IMR-90 (cell line): ENCODE measurements at regions not wholly inside any gene's neighbourhood (a gene's known extent, or its start where the extent isn't known, plus 50 kb on each side); places are given as distances from the start of the nearest gene placed in this dataset.

Experiments used
- ATAC-seq: fragments of 200-7000 bp; cut with Tn5 transposase; 2 replicates; pipeline ENCODE4 v1.9.1; 2020; ENCODE audit warnings: low read depth, mild to moderate bottlenecking, moderate library complexity
- BruUV-seq: library from RNA; stranded (reverse); fragments of 400-500 nt; replicated peaks from 2 replicates; lab custom pipeline; 2021; lab: Mats Ljungman, UMichigan
- CTCF ChIA-PET: fragments of 300-600 bp; formaldehyde crosslinking; extraction: SDS; loops from one replicate; lab custom pipeline; 2021; ENCODE audit warnings: antibody characterized with exemption; lab: Yijun Ruan, JAX
- POLR2A ChIA-PET: fragments of 300-600 bp; sonication (Branson Sonifier 250); formaldehyde crosslinking; loops from one replicate; lab custom pipeline; 2022; ENCODE audit warnings: antibody characterized with exemption; ENCODE audit not compliant: unreplicated experiment; lab: Charles Lee
- DNase-seq: peaks from one replicate; pipeline ENCODE4 v3.0.0; 2013
- H2AFZ ChIP-seq: replicated peaks from 2 replicates; pipeline ENCODE3; 2013; ENCODE audit warnings: low read length, mild to moderate bottlenecking; ENCODE audit not compliant: poor library complexity
- H2AK5ac ChIP-seq: 2 replicates; pipeline ENCODE4 v1.6.1; 2013; ENCODE audit warnings: low read depth, low read length, inconsistent platforms
- H2AK9ac ChIP-seq: replicated peaks from 2 replicates; pipeline ENCODE3; 2013; ENCODE audit warnings: mild to moderate bottlenecking, low read depth, low read length, moderate library complexity; ENCODE audit not compliant: poor library complexity
- H2BK120ac ChIP-seq: 2 replicates; pipeline ENCODE4 v1.6.1; 2013; ENCODE audit warnings: low read depth, low read length, inconsistent platforms
- H2BK15ac ChIP-seq: 3 replicates; pipeline ENCODE4 v1.6.1; 2013; ENCODE audit warnings: low read depth, low read length, inconsistent platforms
- H2BK20ac ChIP-seq: 2 replicates; pipeline ENCODE4 v1.6.1; 2013; ENCODE audit warnings: low read depth, mild to moderate bottlenecking, inconsistent platforms, low read length, moderate library complexity
- H2BK5ac ChIP-seq: 2 replicates; pipeline ENCODE4 v1.6.1; 2013; ENCODE audit warnings: mild to moderate bottlenecking, low read depth, low read length, inconsistent platforms; ENCODE audit not compliant: poor library complexity, severe bottlenecking
- H3K14ac ChIP-seq: replicated peaks from 2 replicates; pipeline ENCODE4 v1.6.1; 2013; ENCODE audit warnings: low read depth, low read length, inconsistent platforms
- H3K18ac ChIP-seq: 2 replicates; pipeline ENCODE4 v1.6.1; 2013; ENCODE audit warnings: low read depth, low read length, control low read depth
- H3K23ac ChIP-seq: 2 replicates; pipeline ENCODE4 v1.6.1; 2013; ENCODE audit warnings: low read depth, low read length, inconsistent platforms
- H3K27ac ChIP-seq: 2 replicates; pipeline ENCODE4 v1.5.1; 2013; ENCODE audit warnings: mild to moderate bottlenecking, control low read depth, low read length; ENCODE audit not compliant: insufficient read depth
- H3K27me3 ChIP-seq: 2 replicates; pipeline ENCODE4 v1.6.1; 2013; ENCODE audit warnings: low read length; ENCODE audit not compliant: control insufficient read depth, insufficient read depth
- H3K36me3 ChIP-seq: 2 replicates; pipeline ENCODE4 v1.6.1; 2013; ENCODE audit warnings: low read length, mixed read lengths; ENCODE audit not compliant: control insufficient read depth, insufficient read depth
- H3K4ac ChIP-seq: 2 replicates; pipeline ENCODE4 v1.6.1; 2013; ENCODE audit warnings: low read depth, low read length, inconsistent platforms
- H3K4me1 ChIP-seq: 2 replicates; pipeline ENCODE4 v1.6.1; 2013; ENCODE audit warnings: low read length, mixed read lengths; ENCODE audit not compliant: control insufficient read depth, insufficient read depth
- H3K4me2 ChIP-seq: 2 replicates; pipeline ENCODE4 v1.6.1; 2013; ENCODE audit warnings: low read depth, mild to moderate bottlenecking, control low read depth, low read length, moderate library complexity
- H3K4me3 ChIP-seq: 2 replicates; pipeline ENCODE4 v1.5.1; 2013; ENCODE audit warnings: low read depth, mild to moderate bottlenecking, control low read depth, low read length, moderate library complexity; ENCODE audit not compliant: insufficient read depth
- H3K56ac ChIP-seq: 2 replicates; pipeline ENCODE4 v1.6.1; 2013; ENCODE audit warnings: low read length, inconsistent platforms; ENCODE audit not compliant: insufficient read depth; ENCODE audit errors: extremely low read depth
- H3K79me1 ChIP-seq, 2 experiments: 2 replicates each; pipeline ENCODE4 v1.6.1; 2013; ENCODE audit warnings: low read length in 2 of 2, inconsistent platforms in 1 of 2, low read depth in 1 of 2
- H3K9ac ChIP-seq: 2 replicates; pipeline ENCODE4 v1.6.1; 2013; ENCODE audit warnings: low read depth, low read length, control low read depth
- H3K9me1 ChIP-seq: 2 replicates; pipeline ENCODE4 v1.6.1; 2013; ENCODE audit warnings: low read length, inconsistent platforms; ENCODE audit not compliant: insufficient read depth
- H3K9me3 ChIP-seq: 2 replicates; pipeline ENCODE4 v1.6.1; 2013; ENCODE audit warnings: low read length; ENCODE audit not compliant: control insufficient read depth, insufficient read depth
- H4K20me1 ChIP-seq: 2 replicates; pipeline ENCODE4 v1.6.1; 2013; ENCODE audit warnings: low read length, inconsistent platforms; ENCODE audit not compliant: insufficient read depth
- H4K5ac ChIP-seq: 2 replicates; pipeline ENCODE4 v1.6.1; 2013; ENCODE audit warnings: mild to moderate bottlenecking, low read depth, low read length, control low read depth
- H4K8ac ChIP-seq, 2 experiments: 2 replicates each; pipeline ENCODE4 v1.6.1; 2013; ENCODE audit warnings: low read depth in 2 of 2, low read length in 2 of 2, control low read depth in 1 of 2, inconsistent platforms in 1 of 2
- H4K91ac ChIP-seq: 2 replicates; pipeline ENCODE4 v1.6.1; 2013; ENCODE audit warnings: low read depth, low read length, inconsistent platforms; ENCODE audit not compliant: insufficient read depth
- BHLHE40 ChIP-seq: fragments of 150-350 bp; IDR thresholded peaks from 2 replicates; pipeline ENCODE4 v1.6.1; 2016; ENCODE audit warnings: mild to moderate bottlenecking, low read depth, low read length
- CEBPB ChIP-seq: IDR thresholded peaks from 2 replicates; pipeline ENCODE4 v1.6.1; 2012; ENCODE audit warnings: low read depth, low read length, improper control_type of control experiment
- CHD1 ChIP-seq: IDR thresholded peaks from 2 replicates; pipeline ENCODE4 v1.6.1; 2012; ENCODE audit warnings: low read depth, low read length, improper control_type of control experiment
- ELK1 ChIP-seq: fragments of 150-350 bp; IDR thresholded peaks from 2 replicates; pipeline ENCODE4 v1.6.1; 2016; ENCODE audit warnings: low read depth, mild to moderate bottlenecking, low read length, moderate library complexity, borderline replicate concordance
- FOS ChIP-seq: fragments of 150-350 bp; IDR thresholded peaks from 2 replicates; pipeline ENCODE4 v1.6.1; 2016; ENCODE audit warnings: low read depth, low read length
- MAFK ChIP-seq: IDR thresholded peaks from 2 replicates; pipeline ENCODE4 v1.6.1; 2012; ENCODE audit warnings: low read depth, low read length, improper control_type of control experiment
- MAZ ChIP-seq: IDR thresholded peaks from 2 replicates; pipeline ENCODE4 v1.6.1; 2012; ENCODE audit warnings: low read depth, mild to moderate bottlenecking, low read length, improper control_type of control experiment, moderate library complexity, borderline replicate concordance
- MXI1 ChIP-seq: IDR thresholded peaks from 2 replicates; pipeline ENCODE4 v1.6.1; 2012; ENCODE audit warnings: low read depth, mild to moderate bottlenecking, low read length, moderate library complexity, borderline replicate concordance
- NFE2L2 ChIP-seq: fragments of 150-350 bp; IDR thresholded peaks from 2 replicates; pipeline ENCODE4 v1.6.1; 2016; ENCODE audit warnings: low read depth, mild to moderate bottlenecking, low read length
- POLR2A ChIP-seq: IDR thresholded peaks from 2 replicates; pipeline ENCODE4 v1.6.1; 2012; ENCODE audit warnings: mild to moderate bottlenecking, low read depth, low read length
- RAD21 ChIP-seq: IDR thresholded peaks from 2 replicates; pipeline ENCODE4 v1.6.1; 2012; ENCODE audit warnings: low read length, improper control_type of control experiment
- RCOR1 ChIP-seq: IDR thresholded peaks from 2 replicates; pipeline ENCODE4 v1.6.1; 2012; ENCODE audit warnings: mild to moderate bottlenecking, low read length, improper control_type of control experiment; ENCODE audit not compliant: insufficient replicate concordance
- RFX5 ChIP-seq: IDR thresholded peaks from 2 replicates; pipeline ENCODE4 v1.8.0; 2012; ENCODE audit warnings: low read depth, mild to moderate bottlenecking, low read length, moderate library complexity
- SMC3 ChIP-seq: fragments of 150-350 bp; IDR thresholded peaks from 2 replicates; pipeline ENCODE4 v1.6.1; 2016; ENCODE audit warnings: low read depth, mild to moderate bottlenecking, antibody characterized with exemption, low read length, moderate library complexity
- USF2 ChIP-seq: fragments of 150-350 bp; IDR thresholded peaks from 2 replicates; pipeline ENCODE4 v1.6.1; 2017; ENCODE audit warnings: mild to moderate bottlenecking, antibody characterized with exemption, low read length, low read depth
- WGBS, 2 experiments: methylation state at CpG; one replicate each; pipeline versions ENCODE4 v1.1.5 to v1.1.7; 2013; ENCODE audit warnings: missing lambda C conversion rate in 2 of 2; ENCODE audit not compliant: insufficient read length in 1 of 2; ENCODE audit errors: extremely low coverage in 2 of 2; 5-methylcytosine and 5-hydroxymethylcytosine counted together
- dilution Hi-C: fragments of 300-500 bp; cut with HindIII; formaldehyde crosslinking; loops from one replicate; pipeline ENCODE4 v1.14.3; 2018; ENCODE audit warnings: low sequenced_read_pairs; ENCODE audit not compliant: unreplicated experiment
- in situ Hi-C: fragments of 300-500 bp; cut with MboI; formaldehyde crosslinking; loops from 3 replicates; pipeline ENCODE4 v1.14.3; 2019; ENCODE audit warnings: low sequenced_read_pairs, inconsistent platforms, mixed read lengths
- intact Hi-C: fragments of 100-400 bp; cut with micrococcal nuclease; formaldehyde crosslinking; loops from 2 replicates; pipeline ENCODE4 v1.10.0; 2022
- TF ChIP-seq, protein P1 (sequence below): conservative IDR thresholded peaks from 2 replicates; pipeline ENCODE4 v1.5.1; 2012; ENCODE audit warnings: mild to moderate bottlenecking, low read depth, low read length, improper control_type of control experiment

DNA sequence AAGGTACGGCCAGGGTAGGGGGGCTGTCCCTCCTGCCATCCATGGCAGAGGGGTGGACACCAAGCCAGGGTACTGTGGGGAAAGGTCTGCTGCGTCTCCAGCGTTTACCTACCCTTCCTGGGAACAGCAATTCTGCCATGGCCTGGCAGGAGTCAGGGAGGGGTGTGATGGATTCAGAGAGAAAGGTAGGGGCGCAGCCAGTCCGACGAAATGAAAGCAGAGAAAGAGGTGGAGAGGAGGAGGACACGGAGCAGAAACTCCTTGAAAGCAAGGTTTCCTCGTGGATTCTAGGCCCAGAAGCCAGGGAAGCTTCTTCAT lies 182.9 kb downstream of the ZFP36L2 start:
- in situ Hi-C loops = no loop called here
- no peak for ATAC-seq
- Histone ChIP-seq H3K4me2 (no peak overlapping the region), H2AK9ac (peak overlapping the region; percentile 91), H4K8ac (peak overlapping the region; percentile 37 to 92), H3K56ac (no peak overlapping the region), H2BK15ac (peak overlapping the region; percentile 99), H3K14ac (peak overlapping the region; percentile 74), H3K23ac (0 out of 2 replicates have a peak overlapping the region, but pooled peaks have one; percentile 46), H2BK5ac (peak overlapping the region; percentile 75), H2BK120ac (peak overlapping the region; percentile 95), H3K9me3 (no peaks in the 10 kb centered on the region), H4K5ac (peak overlapping the region; percentile 80; the same call in 1 of the 2 replicates), H4K91ac (peak overlapping the region; percentile 92), H3K9ac (no peak overlapping the region), H2AK5ac (peak overlapping the region; percentile 98), H3K4ac (peak overlapping the region; percentile 99), H3K9me1 (peaks cover 34% of the 10 kb centered on the region), H3K27me3 (no peaks in the 10 kb centered on the region), H3K36me3 (no peaks in the 10 kb centered on the region), H2AFZ (peak overlapping the region; percentile 71), H3K4me3 (no peak overlapping the region), H3K79me1 (peaks cover 0 to 8% of the 10 kb centered on the region in 2 experiments; a peak in 1 of 4 replicates), H3K18ac (peak overlapping the region; percentile 66; the same call in 1 of the 2 replicates), H3K4me1 (peaks cover 38% of the 10 kb centered on the region), H4K20me1 (no peaks in the 10 kb centered on the region), H3K27ac (peak overlapping the region; percentile 39), H2BK20ac (peak overlapping the region; percentile 96)
- ChIA-PET CTCF (no interaction called here), POLR2A (no interaction called here)
- dilution Hi-C loops = no loop called here
- intact Hi-C loops = no loop called here
- TF ChIP-seq FOS (no peak), NFE2L2 (no peak), POLR2A (no peak), RFX5 (no peak), CEBPB (no peak), CHD1 (no peak), BHLHE40 (no peak), USF2 (no peak), RAD21 (no peak), MAZ (no peak), MAFK (no peak), SMC3 (no peak), RCOR1 (no peak), MXI1 (no peak), ELK1 (no peak)
- TF ChIP-seq, protein P1, sequence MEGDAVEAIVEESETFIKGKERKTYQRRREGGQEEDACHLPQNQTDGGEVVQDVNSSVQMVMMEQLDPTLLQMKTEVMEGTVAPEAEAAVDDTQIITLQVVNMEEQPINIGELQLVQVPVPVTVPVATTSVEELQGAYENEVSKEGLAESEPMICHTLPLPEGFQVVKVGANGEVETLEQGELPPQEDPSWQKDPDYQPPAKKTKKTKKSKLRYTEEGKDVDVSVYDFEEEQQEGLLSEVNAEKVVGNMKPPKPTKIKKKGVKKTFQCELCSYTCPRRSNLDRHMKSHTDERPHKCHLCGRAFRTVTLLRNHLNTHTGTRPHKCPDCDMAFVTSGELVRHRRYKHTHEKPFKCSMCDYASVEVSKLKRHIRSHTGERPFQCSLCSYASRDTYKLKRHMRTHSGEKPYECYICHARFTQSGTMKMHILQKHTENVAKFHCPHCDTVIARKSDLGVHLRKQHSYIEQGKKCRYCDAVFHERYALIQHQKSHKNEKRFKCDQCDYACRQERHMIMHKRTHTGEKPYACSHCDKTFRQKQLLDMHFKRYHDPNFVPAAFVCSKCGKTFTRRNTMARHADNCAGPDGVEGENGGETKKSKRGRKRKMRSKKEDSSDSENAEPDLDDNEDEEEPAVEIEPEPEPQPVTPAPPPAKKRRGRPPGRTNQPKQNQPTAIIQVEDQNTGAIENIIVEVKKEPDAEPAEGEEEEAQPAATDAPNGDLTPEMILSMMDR = no peak
- 89% methylated on average over 5 of the region's 8 CpGs; no CpG with 5 or more reads in 1 of the 2 experiments for WGBS, 2 experiments
- no TSS peak for BruUV-seq
- DNase-seq = no peak
